BJ (cell line): ENCODE measurements at regions not wholly inside any gene's neighbourhood (a gene's known extent, or its start where the extent isn't known, plus 50 kb on each side); places are given as distances from the start of the nearest gene placed in this dataset.
"Not testable (repeated sequence)": the region's sequence is repeated elsewhere in the genome, so short reads cannot be mapped to it uniquely, and the experiment has no call there.

ENCODE experiments used
- CTCF ChIA-PET: fragments of 350-600 bp; formaldehyde crosslinking; extraction: SDS; loops from one replicate; lab custom pipeline; 2021; ENCODE audit warnings: antibody characterized with exemption, inconsistent platforms; lab: Yijun Ruan, JAX
- POLR2A ChIA-PET: fragments of 300-600 bp; sonication (Branson Sonifier 250); formaldehyde crosslinking; extraction: SDS; loops from one replicate; lab custom pipeline; 2021; ENCODE audit warnings: antibody characterized with exemption; lab: Charles Lee
- DNase-seq: peaks from one replicate; pipeline ENCODE4 v3.0.0-alpha.2; 2011; ENCODE audit warnings: low read depth
- H3K27me3 ChIP-seq: 2 replicates; pipeline ENCODE4 v1.6.0; 2011; ENCODE audit warnings: low read length; ENCODE audit not compliant: control insufficient read depth, insufficient read depth
- H3K36me3 ChIP-seq: 2 replicates; pipeline ENCODE4 v1.5.1; 2011; ENCODE audit warnings: low read length; ENCODE audit not compliant: control insufficient read depth, insufficient read depth
- H3K4me3 ChIP-seq: 2 replicates; pipeline ENCODE4 v1.5.1; 2011; ENCODE audit warnings: low read depth, mild to moderate bottlenecking, control low read depth, low read length
- CTCF ChIP-seq: IDR thresholded peaks from 2 replicates; pipeline ENCODE4 v1.5.1; 2011; ENCODE audit warnings: low read depth, mild to moderate bottlenecking, control low read depth, inconsistent platforms, low read length, moderate library complexity; ENCODE audit not compliant: insufficient read depth

- Histone ChIP-seq H3K27me3 (no peaks in the 10 kb centered on the region), H3K36me3 (no peaks in the 10 kb centered on the region), H3K4me3 (no peak overlapping the region)
- TF ChIP-seq CTCF: no peak
- DNase-seq: no peak
- ChIA-PET POLR2A (no interaction called here), CTCF (interaction anchor here (1.6 kb wide), 1 partner anchor 143 kb away, joined by 3 read pairs; no protein-coding TSS in a partner anchor)
Measured at GRCh38 chr2:109689182-109689930, 75.2 kb downstream of the SOWAHC start.

- CTCF ChIA-PET: interaction anchor here (1.5 to 1.6 kb wide), 2 partner anchors 14 to 144 kb away, joined by 3 to 4 read pairs; no protein-coding TSS in a partner anchor
- TF ChIP-seq CTCF: no peak
- POLR2A ChIA-PET: no interaction called here
- Histone ChIP-seq H3K27me3 (no peaks in the 10 kb centered on the region), H3K4me3 (no peak overlapping the region), H3K36me3 (no peaks in the 10 kb centered on the region)
- DNase-seq: no peak
Measured at GRCh38 chr2:109689973-109690372, 75.8 kb downstream of the SOWAHC start.

- Histone ChIP-seq H3K36me3 (no peaks in the 10 kb centered on the region), H3K27me3 (no peaks in the 10 kb centered on the region), H3K4me3 (no peak overlapping the region)
- DNase-seq: no peak
- POLR2A ChIA-PET: no interaction called here
- TF ChIP-seq CTCF: no peak
- CTCF ChIA-PET: interaction anchor here (1.5 to 1.6 kb wide), 2 partner anchors 14 to 144 kb away, joined by 3 to 4 read pairs; no protein-coding TSS in a partner anchor
Measured at GRCh38 chr2:109690457-109690821, 76.3 kb downstream of the SOWAHC start.

GRCh38 chr2:109690822-109691541, 76.8 kb downstream of the SOWAHC start:
- Histone ChIP-seq H3K4me3 (no peak overlapping the region), H3K36me3 (no peaks in the 10 kb centered on the region), H3K27me3 (no peaks in the 10 kb centered on the region)
- no peak for TF ChIP-seq CTCF
- ChIA-PET POLR2A (no interaction called here), CTCF (interaction anchor here (1.5 to 1.6 kb wide), 2 partner anchors 13 to 145 kb away, joined by 3 to 4 read pairs; no protein-coding TSS in a partner anchor)
- DNase-seq: no peak

- POLR2A ChIA-PET: no interaction called here
- H3K36me3 ChIP-seq: no peaks in the 10 kb centered on the region
- TF ChIP-seq CTCF: no peak
- no peak for DNase-seq
- no peak overlapping the region for H3K4me3 ChIP-seq
- CTCF ChIA-PET: no interaction called here
- no peaks in the 10 kb centered on the region for H3K27me3 ChIP-seq
Measured at GRCh38 chr2:109692013-109692743, 78.0 kb downstream of the SOWAHC start.

- CTCF ChIA-PET, POLR2A ChIA-PET, H3K27me3 ChIP-seq, DNase-seq, H3K36me3 ChIP-seq, H3K4me3 ChIP-seq: not testable (repeated sequence)
Measured at GRCh38 chr2:109692831-109693230, 78.7 kb downstream of the SOWAHC start.

- POLR2A ChIA-PET, CTCF ChIA-PET, H3K4me3 ChIP-seq, DNase-seq, H3K27me3 ChIP-seq, H3K36me3 ChIP-seq: not testable (repeated sequence)
Measured at GRCh38 chr2:109693292-109693691, 79.1 kb downstream of the SOWAHC start.
